GM12878 (cell line): ENCODE measurements at regions not wholly inside any gene's neighbourhood (a gene's known extent, or its start where the extent isn't known, plus 50 kb on each side); places are given as distances from the start of the nearest gene placed in this dataset.

Source experiments
- ATAC-seq: fragments of 200-7000 bp; cut with Tn5 transposase; 3 replicates; pipeline ENCODE4 v1.9.1; 2020; ENCODE audit warnings: mild to moderate bottlenecking, moderate library complexity
- BruUV-seq: library from RNA; stranded (reverse); fragments of 400-500 nt; replicated peaks from 2 replicates; lab custom pipeline; 2021; lab: Mats Ljungman, UMichigan
- CTCF ChIA-PET: fragments of 300-600 bp; sonication (Branson Sonifier 250); formaldehyde crosslinking; extraction: SDS; loops from one replicate; lab custom pipeline; 2021; ENCODE audit warnings: inconsistent platforms; lab: Yijun Ruan, JAX
- POLR2A ChIA-PET: fragments of 350-600 bp; formaldehyde crosslinking; extraction: SDS; loops from one replicate; lab custom pipeline; 2021; ENCODE audit warnings: inconsistent platforms; lab: Charles Lee
- RAD21 ChIA-PET: fragments of 300-600 bp; sonication (Branson Sonifier 250); formaldehyde crosslinking; loops from one replicate; lab custom pipeline; 2023; ENCODE audit warnings: antibody characterized with exemption; ENCODE audit not compliant: unreplicated experiment; lab: Charles Lee
- SMC1A ChIA-PET: fragments of 300-600 bp; sonication (Branson Sonifier 250); formaldehyde crosslinking; loops from one replicate; lab custom pipeline; 2023; ENCODE audit not compliant: unreplicated experiment, uncharacterized antibody; lab: Charles Lee
- DNase-seq: peaks from one replicate; pipeline ENCODE4 v3.0.0-alpha.2; 2011; ENCODE audit warnings: low read depth, low spot score
- FAIRE-seq: peaks from 3 replicates; lab custom pipeline; 2011; peaks lifted over from hg19 to GRCh38; lab: Jason Lieb, UNC
- H2AFZ ChIP-seq: 2 replicates; pipeline ENCODE4 v1.6.0; 2011; ENCODE audit warnings: low read depth, low read length, control low read depth; ENCODE audit not compliant: control insufficient read depth
- H3K27ac ChIP-seq: 2 replicates; pipeline ENCODE4 v1.5.1; 2011; ENCODE audit warnings: control low read depth; ENCODE audit not compliant: control insufficient read depth, insufficient read depth
- H3K27me3 ChIP-seq, 2 experiments: replicated peaks in 1 of 2; 2 replicates each; pipeline versions ENCODE4 v1.6.0 to v1.6.1; 2011; ENCODE audit warnings: low read length in 1 of 2; ENCODE audit not compliant: control insufficient read depth in 2 of 2, insufficient read depth in 2 of 2
- H3K36me3 ChIP-seq, 2 experiments: 2 replicates each; pipeline ENCODE4 v1.5.1; 2011; ENCODE audit warnings: low read length in 1 of 2; ENCODE audit not compliant: control insufficient read depth in 2 of 2, insufficient read depth in 2 of 2
- H3K4me1 ChIP-seq: 2 replicates; pipeline ENCODE4 v1.6.1; 2011; ENCODE audit warnings: mild to moderate bottlenecking, low read length, moderate library complexity, mixed read lengths; ENCODE audit not compliant: control insufficient read depth, insufficient read depth
- H3K4me2 ChIP-seq: 2 replicates; pipeline ENCODE4 v1.6.0; 2011; ENCODE audit warnings: control low read depth; ENCODE audit not compliant: control insufficient read depth, insufficient read depth
- H3K4me3 ChIP-seq: fragments of 200-600 bp; sonication (generic); 2 replicates; pipeline ENCODE4 v1.5.1; 2016
- H3K79me2 ChIP-seq: 2 replicates; pipeline ENCODE4 v1.6.0; 2011; ENCODE audit warnings: low read length; ENCODE audit not compliant: control insufficient read depth, insufficient read depth
- H3K9ac ChIP-seq: 2 replicates; pipeline ENCODE4 v1.8.0; 2011; ENCODE audit warnings: low read length, control low read depth, mixed read lengths; ENCODE audit not compliant: control insufficient read depth, insufficient read depth
- H3K9me3 ChIP-seq: replicated peaks from 3 replicates; pipeline ENCODE4 v1.5.1; 2011; ENCODE audit warnings: mild to moderate bottlenecking, low read length; ENCODE audit not compliant: control insufficient read depth, insufficient read depth
- H4K20me1 ChIP-seq: 2 replicates; pipeline ENCODE4 v1.6.0; 2011; ENCODE audit not compliant: control insufficient read depth, insufficient read depth
- ATF7 ChIP-seq: fragments of 450-650 bp; IDR thresholded peaks from 2 replicates; pipeline ENCODE4 v1.6.1; 2016; ENCODE audit warnings: low read depth, mild to moderate bottlenecking
- CBFB ChIP-seq: IDR thresholded peaks from 2 replicates; pipeline ENCODE4 v1.6.1; 2016; ENCODE audit warnings: antibody characterized with exemption, low read depth
- CEBPB ChIP-seq, 2 experiments: fragments of 150-350 bp in 1 of 2; IDR thresholded peaks; 2 replicates each; pipeline ENCODE4 v1.6.1; 2012 to 2014; ENCODE audit warnings: low read depth in 2 of 2, low read length in 2 of 2, borderline replicate concordance in 1 of 2, inconsistent platforms in 1 of 2
- EGR1 ChIP-seq, 2 experiments: IDR thresholded peaks; 1 replicate in 1 of 2; 2 replicates in 1 of 2; pipeline ENCODE4 v1.6.1; 2011 to 2012; ENCODE audit warnings: low read depth in 2 of 2, low read length in 2 of 2, borderline replicate concordance in 1 of 2, mild to moderate bottlenecking in 1 of 2, moderate library complexity in 1 of 2
- FOXM1 ChIP-seq: IDR thresholded peaks from 2 replicates; pipeline ENCODE4 v1.6.1; 2012; ENCODE audit warnings: low read depth, mild to moderate bottlenecking, inconsistent platforms, low read length, moderate library complexity
- NBN ChIP-seq: fragments of 450-650 bp; IDR thresholded peaks from 2 replicates; pipeline ENCODE4 v1.6.1; 2016
- POLR2AphosphoS5 ChIP-seq: IDR thresholded peaks from 2 replicates; pipeline ENCODE4 v1.6.1; 2011; ENCODE audit warnings: mild to moderate bottlenecking, low read length, inconsistent platforms
- SIN3A ChIP-seq: IDR thresholded peaks from 2 replicates; pipeline ENCODE4 v1.6.1; 2012; ENCODE audit warnings: low read depth, low read length, improper control_type of control experiment
- WGBS: methylation state at CpG from one replicate; pipeline ENCODE4 v1.1.6; 2016; ENCODE audit warnings: low lambda C conversion rate; ENCODE audit not compliant: insufficient replicate concordance, insufficient coverage; ENCODE audit errors: missing lambda C conversion rate; 5-methylcytosine and 5-hydroxymethylcytosine counted together
- in situ Hi-C: fragments of 300-500 bp; cut with MboI; formaldehyde crosslinking; loops from 9 replicates; pipeline ENCODE4 v1.14.3; 2018; ENCODE audit warnings: mixed read lengths
- intact Hi-C: fragments of 100-400 bp; cut with micrococcal nuclease; formaldehyde crosslinking; loops from one replicate; pipeline ENCODE4 v1.14.2; 2022; ENCODE audit not compliant: unreplicated experiment
- TF ChIP-seq, protein P1 (sequence below): fragments of 450-650 bp; formaldehyde crosslinking; IDR thresholded peaks from 2 replicates; pipeline ENCODE4 v1.4.0; 2022; ENCODE audit warnings: mild to moderate bottlenecking, moderate library complexity

GRCh38 chr14:29317423-29317822 lies 550.8 kb downstream of the FOXG1 start:
- RAD21 ChIA-PET, result no interaction called here
- Histone ChIP-seq H3K4me1 (no peaks in the 10 kb centered on the region), H3K27me3 (no peaks in the 10 kb centered on the region), H2AFZ (no peak overlapping the region), H4K20me1 (no peaks in the 10 kb centered on the region), H3K36me3 (no peaks in the 10 kb centered on the region), H3K9me3 (no peaks in the 10 kb centered on the region), H3K4me3 (no peak overlapping the region), H3K27ac (no peak overlapping the region), H3K9ac (no peak overlapping the region), H3K79me2 (no peaks in the 10 kb centered on the region), H3K4me2 (no peak overlapping the region)
- ATAC-seq (no peak), FAIRE-seq (no peak), DNase-seq (no peak)
- CTCF ChIA-PET, result no interaction called here
- POLR2A ChIA-PET, result no interaction called here
- SMC1A ChIA-PET, result no interaction called here
- TF ChIP-seq CEBPB (IDR thresholded peaks at IDR 0.05; ENCODE audit: borderline replicate concordance in 1 of 2, low read depth in 2 of 2, low read length in 2 of 2) (no peak), FOXM1 (no peak), POLR2AphosphoS5 (no peak), EGR1 (IDR thresholded peaks at IDR 0.05; ENCODE audit: borderline replicate concordance in 1 of 2, low read depth in 2 of 2, low read length in 2 of 2) (no peak), ATF7 (no peak), NBN (no peak), SIN3A (no peak), CBFB (no peak)
- TF ChIP-seq, protein P1, sequence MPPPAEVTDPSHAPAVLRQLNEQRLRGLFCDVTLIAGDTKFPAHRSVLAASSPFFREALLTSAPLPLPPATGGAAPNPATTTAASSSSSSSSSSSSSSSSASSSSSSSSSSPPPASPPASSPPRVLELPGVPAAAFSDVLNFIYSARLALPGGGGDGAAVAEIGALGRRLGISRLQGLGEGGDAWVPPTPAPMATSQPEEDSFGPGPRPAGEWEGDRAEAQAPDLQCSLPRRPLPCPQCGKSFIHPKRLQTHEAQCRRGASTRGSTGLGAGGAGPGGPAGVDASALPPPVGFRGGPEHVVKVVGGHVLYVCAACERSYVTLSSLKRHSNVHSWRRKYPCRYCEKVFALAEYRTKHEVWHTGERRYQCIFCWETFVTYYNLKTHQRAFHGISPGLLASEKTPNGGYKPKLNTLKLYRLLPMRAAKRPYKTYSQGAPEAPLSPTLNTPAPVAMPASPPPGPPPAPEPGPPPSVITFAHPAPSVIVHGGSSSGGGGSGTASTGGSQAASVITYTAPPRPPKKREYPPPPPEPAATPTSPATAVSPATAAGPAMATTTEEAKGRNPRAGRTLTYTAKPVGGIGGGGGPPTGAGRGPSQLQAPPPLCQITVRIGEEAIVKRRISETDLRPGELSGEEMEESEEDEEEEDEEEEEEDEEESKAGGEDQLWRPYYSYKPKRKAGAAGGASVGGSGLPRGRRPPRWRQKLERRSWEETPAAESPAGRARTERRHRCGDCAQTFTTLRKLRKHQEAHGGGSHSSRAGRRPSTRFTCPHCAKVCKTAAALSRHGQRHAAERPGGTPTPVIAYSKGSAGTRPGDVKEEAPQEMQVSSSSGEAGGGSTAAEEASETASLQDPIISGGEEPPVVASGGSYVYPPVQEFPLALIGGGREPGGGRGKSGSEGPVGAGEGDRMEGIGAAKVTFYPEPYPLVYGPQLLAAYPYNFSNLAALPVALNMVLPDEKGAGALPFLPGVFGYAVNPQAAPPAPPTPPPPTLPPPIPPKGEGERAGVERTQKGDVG (CRISPR knock-in tag), result no peak
- in situ Hi-C loops (no loop called here), intact Hi-C loops (no loop called here)
- no TSS peak for BruUV-seq
- WGBS, result 8% methylated on average over 1 of the region's 1 CpG
